H54 (cell line): ENCODE measurements at regions not wholly inside any gene's neighbourhood (a gene's known extent, or its start where the extent isn't known, plus 50 kb on each side); places are given as distances from the start of the nearest gene placed in this dataset.

ENCODE experiments used
- DNase-seq: peaks from one replicate; pipeline ENCODE4 v3.0.0; 2011; ENCODE audit warnings: low spot score, mixed read lengths; ENCODE audit not compliant: insufficient read length
- FAIRE-seq: peaks from 3 replicates; lab custom pipeline; 2011; peaks lifted over from hg19 to GRCh38; lab: Jason Lieb, UNC
- POLR2A ChIP-seq: IDR thresholded peaks from 2 replicates; pipeline ENCODE4 v1.6.1; 2011; ENCODE audit warnings: low read depth, mild to moderate bottlenecking, low read length

GRCh38 chr10:2990764-2991163 is 76.6 kb upstream of the PFKP start:
- no peak for TF ChIP-seq POLR2A
- DNase-seq (no peak), FAIRE-seq (no peak)

- FAIRE-seq: no peak
- no peak for DNase-seq
- no peak for TF ChIP-seq POLR2A
Observed at GRCh38 chr10:2989292-2989947, 77.9 kb upstream of the PFKP start.

- TF ChIP-seq POLR2A: no peak
- FAIRE-seq: no peak
- DNase-seq: no peak
Observed at GRCh38 chr10:2987185-2987768, 80.1 kb upstream of the PFKP start.

GRCh38 chr10:2986391-2986801 is 81.0 kb upstream of the PFKP start:
- FAIRE-seq: no peak
- DNase-seq: no peak
- no peak for TF ChIP-seq POLR2A

- FAIRE-seq (no peak), DNase-seq (peak; percentile 52)
- TF ChIP-seq POLR2A: no peak
Observed at GRCh38 chr10:2985729-2986232, 81.6 kb upstream of the PFKP start.

GRCh38 chr10:2984682-2985081 is 82.7 kb upstream of the PFKP start:
- FAIRE-seq: no peak
- no peak for TF ChIP-seq POLR2A
- no peak for DNase-seq

GRCh38 chr10:2982146-2982545 is 85.2 kb upstream of the PFKP start:
- DNase-seq (no peak), FAIRE-seq (no peak)
- TF ChIP-seq POLR2A: no peak

GRCh38 chr10:2981361-2981801 is 86.0 kb upstream of the PFKP start:
- DNase-seq: peak; percentile 50
- no peak for FAIRE-seq
- no peak for TF ChIP-seq POLR2A

- FAIRE-seq (no peak), DNase-seq (no peak)
- TF ChIP-seq POLR2A: no peak
Observed at GRCh38 chr10:2980791-2981360, 86.5 kb upstream of the PFKP start.

- FAIRE-seq (no peak), DNase-seq (no peak)
- TF ChIP-seq POLR2A: no peak
Observed at GRCh38 chr10:2980116-2980515, 87.2 kb upstream of the PFKP start.

- no peak for TF ChIP-seq POLR2A
- FAIRE-seq (no peak), DNase-seq (no peak)
Observed at GRCh38 chr10:2979306-2979705, 88.0 kb upstream of the PFKP start.

GRCh38 chr10:2978574-2979273 is 88.6 kb upstream of the PFKP start:
- FAIRE-seq (no peak), DNase-seq (no peak)
- no peak for TF ChIP-seq POLR2A

- DNase-seq: no peak
- FAIRE-seq: no peak
- no peak for TF ChIP-seq POLR2A
Observed at GRCh38 chr10:2978111-2978510, 89.2 kb upstream of the PFKP start.

GRCh38 chr10:2974503-2975207 is 92.7 kb upstream of the PFKP start:
- no peak for FAIRE-seq
- DNase-seq: no peak
- TF ChIP-seq POLR2A: no peak
